SU-DHL-6 (cell line): ENCODE measurements at regions not wholly inside any gene's neighbourhood (a gene's known extent, or its start where the extent isn't known, plus 50 kb on each side); places are given as distances from the start of the nearest gene placed in this dataset.

Experiments
- CTCF ChIP-seq: fragments of 200-600 bp; sonication (generic); IDR thresholded peaks from one replicate; pipeline ENCODE4 v1.5.1; 2017; ENCODE audit warnings: antibody characterized with exemption, mild to moderate bottlenecking, low read length, moderate library complexity; ENCODE audit not compliant: insufficient read depth, poor library complexity, severe bottlenecking
- EZH2phosphoT487 ChIP-seq: fragments of 200-600 bp; sonication (generic), shearing (Covaris generic); conservative IDR thresholded peaks from 2 replicates; pipeline ENCODE4 v1.6.1; 2018; ENCODE audit warnings: mild to moderate bottlenecking, antibody characterized with exemption, low read length, moderate library complexity, mixed read lengths

GRCh38 chr2:176592216-176592615 lies 323.0 kb downstream of the MTX2 start:
- TF ChIP-seq CTCF, result no peak
- TF ChIP-seq EZH2phosphoT487, result no peak
